ENCODE measurements at regions not wholly inside any gene's neighbourhood (a gene's known extent, or its start where the extent isn't known, plus 50 kb on each side); places are given as distances from the start of the nearest gene placed in this dataset.
A peak's percentile ranks its signal among the peaks of the same experiment; 100 is the strongest.
"Not testable (repeated sequence)": the region's sequence is repeated elsewhere in the genome, so short reads cannot be mapped to it uniquely, and the experiment has no call there.

GRCh38 chr14:100419856-100420255, 96.7 kb downstream of the SLC25A47 start:
- no peak for DNase-seq (ENCODE audit: low spot score)

GRCh38 chr14:100421756-100422470, 98.8 kb downstream of the SLC25A47 start:
- no peak for DNase-seq (ENCODE audit: low spot score)

GRCh38 chr14:100422556-100423316, 99.6 kb downstream of the SLC25A47 start:
- DNase-seq (ENCODE audit: low spot score): peak; percentile 51

GRCh38 chr14:100423317-100424010, 100.3 kb downstream of the SLC25A47 start:
- DNase-seq (ENCODE audit: low spot score): no peak

GRCh38 chr14:100424504-100425428, 101.6 kb downstream of the SLC25A47 start:
- DNase-seq (ENCODE audit: low spot score): peak; percentile 16

GRCh38 chr14:100425429-100425827, 102.3 kb downstream of the SLC25A47 start:
- DNase-seq (ENCODE audit: low spot score): no peak

GRCh38 chr14:100426314-100426713, 103.2 kb downstream of the SLC25A47 start:
- no peak for DNase-seq (ENCODE audit: low spot score)

- no peak for DNase-seq (ENCODE audit: low spot score)
Observed at GRCh38 chr14:100427166-100427565, 104.0 kb downstream of the SLC25A47 start.

- DNase-seq (ENCODE audit: low spot score): peak; percentile 42
Observed at GRCh38 chr14:100428727-100429126, 105.6 kb downstream of the SLC25A47 start.

GRCh38 chr14:100429537-100429936, 106.4 kb downstream of the SLC25A47 start:
- DNase-seq (ENCODE audit: low spot score): no peak

- no peak for DNase-seq (ENCODE audit: low spot score)
Observed at GRCh38 chr14:100430571-100430970, 107.4 kb downstream of the SLC25A47 start.

- DNase-seq (ENCODE audit: low spot score): not testable (repeated sequence)
Observed at GRCh38 chr14:100431461-100431860, 108.3 kb downstream of the SLC25A47 start.

GRCh38 chr14:100432652-100433427, 109.7 kb downstream of the SLC25A47 start:
- no peak for DNase-seq (ENCODE audit: low spot score)

GRCh38 chr14:100433428-100433814, 110.3 kb downstream of the SLC25A47 start:
- no peak for DNase-seq (ENCODE audit: low spot score)

- DNase-seq (ENCODE audit: low spot score): no peak
Observed at GRCh38 chr14:100434033-100434601, 111.0 kb downstream of the SLC25A47 start.

- DNase-seq (ENCODE audit: low spot score): no peak
Observed at GRCh38 chr14:100434911-100435438, 111.8 kb downstream of the SLC25A47 start.

GRCh38 chr14:100435459-100435858, 112.3 kb downstream of the SLC25A47 start:
- DNase-seq (ENCODE audit: low spot score): no peak

- DNase-seq (ENCODE audit: low spot score): no peak
Observed at GRCh38 chr14:100436745-100437406, 113.7 kb downstream of the SLC25A47 start.

GRCh38 chr14:100438271-100438670, 115.1 kb downstream of the SLC25A47 start:
- DNase-seq (ENCODE audit: low spot score): no peak
